Endodermal cell (in vitro differentiated cells): ENCODE measurements at regions not wholly inside any gene's neighbourhood (a gene's known extent, or its start where the extent isn't known, plus 50 kb on each side); places are given as distances from the start of the nearest gene placed in this dataset.

Experiments used
- DNase-seq: peaks from one replicate; pipeline ENCODE4 v3.0.0-alpha.2; 2017
- H3K27ac ChIP-seq: 2 replicates; pipeline ENCODE4 v1.5.1; 2013; ENCODE audit warnings: mild to moderate bottlenecking, low read depth, low read length, moderate library complexity
- H3K27me3 ChIP-seq: 2 replicates; pipeline ENCODE4 v1.6.1; 2013; ENCODE audit warnings: mild to moderate bottlenecking, low read length, moderate library complexity; ENCODE audit not compliant: insufficient read depth, control insufficient read depth, poor library complexity, severe bottlenecking
- H3K36me3 ChIP-seq: 2 replicates; pipeline ENCODE4 v1.7.0; 2013; ENCODE audit warnings: mild to moderate bottlenecking, low read length, moderate library complexity; ENCODE audit not compliant: control insufficient read depth, insufficient read depth
- H3K4me1 ChIP-seq: one replicate; pipeline ENCODE4 v1.7.0; 2013; ENCODE audit warnings: low read length; ENCODE audit not compliant: control insufficient read depth, insufficient read depth
- H3K4me3 ChIP-seq: 2 replicates; pipeline ENCODE4 v1.5.1; 2013; ENCODE audit warnings: mild to moderate bottlenecking, low read length, moderate library complexity
- H3K9ac ChIP-seq: 2 replicates; pipeline ENCODE4 v1.6.1; 2013; ENCODE audit warnings: mild to moderate bottlenecking, low read length, moderate library complexity; ENCODE audit not compliant: poor library complexity, severe bottlenecking; ENCODE audit errors: extremely low read depth
- H3K9me3 ChIP-seq: 2 replicates; pipeline ENCODE4 v1.6.1; 2013; ENCODE audit warnings: mild to moderate bottlenecking, low read length, moderate library complexity; ENCODE audit not compliant: control insufficient read depth
- H3K27ac Mint-ChIP-seq: 2 replicates; pipeline ENCODE4 v1.8.0; 2020; ENCODE audit warnings: mixed read lengths
- H3K27me3 Mint-ChIP-seq: 2 replicates; pipeline ENCODE4 v1.8.0; 2021; ENCODE audit warnings: mild to moderate bottlenecking, mixed read lengths; ENCODE audit not compliant: insufficient read depth
- H3K36me3 Mint-ChIP-seq: 2 replicates; pipeline ENCODE4 v1.8.0; 2020; ENCODE audit warnings: low read depth, mixed read lengths
- H3K4me1 Mint-ChIP-seq: 2 replicates; pipeline ENCODE4 v1.8.0; 2020; ENCODE audit warnings: mixed read lengths
- H3K4me3 Mint-ChIP-seq: 2 replicates; pipeline ENCODE4 v1.8.0; 2020; ENCODE audit warnings: mild to moderate bottlenecking, moderate library complexity, mixed read lengths
- H3K9me3 Mint-ChIP-seq: 2 replicates; pipeline ENCODE4 v1.8.0; 2020; ENCODE audit warnings: mild to moderate bottlenecking, mixed read lengths
- WGBS, 2 experiments: methylation state at CpG; one replicate each; pipeline versions ENCODE4 v1.1.5 to v1.1.7; 2013; ENCODE audit warnings: missing lambda C conversion rate in 2 of 2, mixed read lengths in 1 of 2; ENCODE audit not compliant: insufficient coverage in 1 of 2, insufficient read length in 1 of 2; 5-methylcytosine and 5-hydroxymethylcytosine counted together
- TF ChIP-seq, protein P1 (sequence below): fragments of 200-600 bp; sonication (generic); conservative IDR thresholded peaks from 2 replicates; pipeline ENCODE4 v1.5.0; 2021; ENCODE audit warnings: antibody characterized with exemption, mild to moderate bottlenecking

DNA sequence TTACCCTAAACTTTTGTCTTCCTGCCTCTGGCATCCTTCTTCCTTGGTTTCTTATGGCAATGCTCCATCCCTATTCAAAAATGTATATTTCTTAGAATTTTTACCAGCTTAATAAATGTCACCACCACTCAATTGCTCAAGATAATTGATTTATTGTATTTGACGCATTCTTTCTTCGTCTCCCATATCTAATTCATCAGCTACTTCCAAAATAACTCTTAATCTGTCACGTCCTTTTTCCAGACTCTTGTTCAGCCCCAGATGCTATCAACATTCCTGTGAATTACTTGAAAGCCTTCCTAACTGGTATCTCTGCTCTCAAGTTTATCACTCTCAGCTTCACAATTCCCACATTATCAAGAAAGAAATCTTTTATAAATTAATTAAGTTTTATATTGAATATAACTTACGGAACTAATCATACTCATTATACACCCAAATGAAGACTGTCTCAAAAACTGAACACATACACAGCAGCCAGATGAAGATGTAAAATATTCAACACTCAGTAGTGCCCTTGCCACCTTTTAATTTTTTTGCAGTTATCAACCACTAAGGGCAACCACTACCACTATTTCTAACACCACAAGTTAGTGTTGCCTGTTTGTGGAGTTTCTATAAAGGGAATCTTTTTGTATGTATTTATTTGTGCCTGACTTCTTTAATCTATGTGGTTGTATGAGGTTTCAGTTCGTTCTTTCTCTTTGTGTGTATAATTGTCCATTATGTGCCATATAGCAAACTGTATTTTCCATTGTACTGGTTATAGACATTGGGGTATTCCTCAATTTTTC is 2295.4 kb downstream of the PCDH9 start:
- 82 to 88% methylated on average over 2 to 4 of the region's 5 CpGs for WGBS, 2 experiments
- Histone ChIP-seq H3K4me3 (no peak overlapping the region), H3K27me3 (no peaks in the 10 kb centered on the region), H3K4me1 (no peaks in the 10 kb centered on the region), H3K9me3 (no peaks in the 10 kb centered on the region), H3K36me3 (no peaks in the 10 kb centered on the region), H3K9ac (no peak overlapping the region), H3K27ac (no peak overlapping the region)
- H3K4me1 Mint-ChIP-seq: no peaks in the 10 kb centered on the region
- H3K4me3 Mint-ChIP-seq: no peak overlapping the region
- H3K36me3 Mint-ChIP-seq: no peaks in the 10 kb centered on the region
- TF ChIP-seq, protein P1, sequence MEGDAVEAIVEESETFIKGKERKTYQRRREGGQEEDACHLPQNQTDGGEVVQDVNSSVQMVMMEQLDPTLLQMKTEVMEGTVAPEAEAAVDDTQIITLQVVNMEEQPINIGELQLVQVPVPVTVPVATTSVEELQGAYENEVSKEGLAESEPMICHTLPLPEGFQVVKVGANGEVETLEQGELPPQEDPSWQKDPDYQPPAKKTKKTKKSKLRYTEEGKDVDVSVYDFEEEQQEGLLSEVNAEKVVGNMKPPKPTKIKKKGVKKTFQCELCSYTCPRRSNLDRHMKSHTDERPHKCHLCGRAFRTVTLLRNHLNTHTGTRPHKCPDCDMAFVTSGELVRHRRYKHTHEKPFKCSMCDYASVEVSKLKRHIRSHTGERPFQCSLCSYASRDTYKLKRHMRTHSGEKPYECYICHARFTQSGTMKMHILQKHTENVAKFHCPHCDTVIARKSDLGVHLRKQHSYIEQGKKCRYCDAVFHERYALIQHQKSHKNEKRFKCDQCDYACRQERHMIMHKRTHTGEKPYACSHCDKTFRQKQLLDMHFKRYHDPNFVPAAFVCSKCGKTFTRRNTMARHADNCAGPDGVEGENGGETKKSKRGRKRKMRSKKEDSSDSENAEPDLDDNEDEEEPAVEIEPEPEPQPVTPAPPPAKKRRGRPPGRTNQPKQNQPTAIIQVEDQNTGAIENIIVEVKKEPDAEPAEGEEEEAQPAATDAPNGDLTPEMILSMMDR: no peak
- no peak for DNase-seq
- H3K9me3 Mint-ChIP-seq: no peaks in the 10 kb centered on the region
- no peaks in the 10 kb centered on the region for H3K27me3 Mint-ChIP-seq
- H3K27ac Mint-ChIP-seq: no peak overlapping the region

DNA sequence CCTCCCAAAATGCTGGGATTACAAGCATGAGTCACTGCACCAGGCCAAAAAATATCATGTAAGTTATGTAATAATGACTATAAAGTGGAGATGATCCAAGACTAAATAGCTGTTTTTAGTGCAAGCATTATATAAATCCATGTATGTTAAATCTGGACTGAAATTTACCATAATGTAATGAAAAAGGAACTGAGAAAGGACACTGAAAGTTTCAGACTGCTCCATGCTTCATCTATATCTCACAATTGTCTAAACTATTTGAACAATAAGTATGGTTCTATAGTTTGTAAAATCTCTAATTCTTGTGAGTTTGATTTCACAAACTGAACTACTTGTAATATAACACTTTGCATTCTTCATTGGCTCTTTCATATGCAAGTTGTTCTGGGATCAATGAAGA is 2299.5 kb downstream of the PCDH9 start:
- Histone ChIP-seq H3K27me3 (no peaks in the 10 kb centered on the region), H3K9me3 (no peaks in the 10 kb centered on the region), H3K36me3 (no peaks in the 10 kb centered on the region), H3K4me3 (no peak overlapping the region), H3K9ac (no peak overlapping the region), H3K4me1 (no peaks in the 10 kb centered on the region), H3K27ac (no peak overlapping the region)
- Mint-ChIP-seq H3K27ac (no peak overlapping the region), H3K27me3 (no peaks in the 10 kb centered on the region), H3K4me3 (no peak overlapping the region), H3K36me3 (no peaks in the 10 kb centered on the region), H3K9me3 (no peaks in the 10 kb centered on the region), H3K4me1 (no peaks in the 10 kb centered on the region)
- no peak for DNase-seq
- TF ChIP-seq, protein P1: no peak

DNA sequence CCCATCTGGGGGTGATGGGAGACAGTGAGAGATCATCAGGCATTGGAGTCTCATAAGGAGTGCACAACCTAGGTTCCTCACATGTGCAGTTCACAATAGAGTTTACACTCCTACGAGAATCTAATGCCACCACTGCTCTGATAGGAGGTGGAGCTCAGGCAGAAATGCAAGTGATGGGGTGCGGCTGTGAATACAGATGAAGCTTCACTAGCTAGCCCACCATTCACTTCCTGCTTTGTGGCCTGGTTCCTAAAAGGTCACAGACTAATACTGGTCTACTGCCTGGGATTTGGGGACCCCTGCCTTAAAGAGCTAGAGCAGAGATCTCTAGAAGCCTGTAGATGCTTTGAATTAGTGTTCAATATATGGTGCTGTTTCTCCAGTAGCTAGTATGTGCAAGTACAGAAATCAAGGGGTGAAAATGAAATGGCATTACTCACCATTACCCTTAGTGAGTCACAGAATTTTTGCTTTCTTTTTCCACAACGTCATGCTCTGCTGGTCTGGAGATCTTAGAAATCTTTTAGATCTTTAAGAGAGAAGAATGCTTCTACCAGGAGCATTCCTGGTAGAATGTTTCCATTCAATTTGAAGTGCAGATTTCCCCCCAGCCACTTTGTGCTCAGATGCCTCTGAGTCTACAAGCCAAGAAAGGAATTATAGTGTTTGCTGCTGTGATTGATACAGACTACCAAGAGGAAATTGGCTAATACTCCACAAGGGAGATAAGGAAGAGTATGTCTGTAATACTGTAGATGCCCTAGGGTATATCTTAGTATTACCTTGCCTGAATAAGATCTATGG is 2301.2 kb downstream of the PCDH9 start:
- Histone ChIP-seq H3K27ac (no peak overlapping the region), H3K27me3 (no peaks in the 10 kb centered on the region), H3K36me3 (no peaks in the 10 kb centered on the region), H3K4me1 (no peaks in the 10 kb centered on the region), H3K9ac (no peak overlapping the region), H3K9me3 (no peaks in the 10 kb centered on the region), H3K4me3 (no peak overlapping the region)
- Mint-ChIP-seq H3K27ac (no peak overlapping the region), H3K9me3 (no peaks in the 10 kb centered on the region), H3K4me1 (no peaks in the 10 kb centered on the region), H3K36me3 (no peaks in the 10 kb centered on the region), H3K27me3 (no peaks in the 10 kb centered on the region), H3K4me3 (no peak overlapping the region)
- TF ChIP-seq, protein P1: no peak
- 83 to 87% methylated on average over 1 to 3 of the region's 3 CpGs for WGBS, 2 experiments
- DNase-seq: no peak
